Fibroblast of villous mesenchyme (primary cell): ENCODE measurements at regions not wholly inside any gene's neighbourhood (a gene's known extent, or its start where the extent isn't known, plus 50 kb on each side); places are given as distances from the start of the nearest gene placed in this dataset.
"Not testable (repeated sequence)": the region's sequence is repeated elsewhere in the genome, so short reads cannot be mapped to it uniquely, and the experiment has no call there.

Source experiments
- DNase-seq: peaks from one replicate; pipeline ENCODE4 v3.0.0-alpha.2; 2010; ENCODE audit warnings: low read depth
- H3K4me3 ChIP-seq: 2 replicates; pipeline ENCODE4 v1.5.1; 2011; ENCODE audit warnings: low read depth, mild to moderate bottlenecking, low read length
- TF ChIP-seq, protein P1 (sequence below): IDR thresholded peaks from 2 replicates; pipeline ENCODE4 v1.5.1; 2012; ENCODE audit warnings: low read depth, mild to moderate bottlenecking, low read length; ENCODE audit not compliant: insufficient read depth

DNA sequence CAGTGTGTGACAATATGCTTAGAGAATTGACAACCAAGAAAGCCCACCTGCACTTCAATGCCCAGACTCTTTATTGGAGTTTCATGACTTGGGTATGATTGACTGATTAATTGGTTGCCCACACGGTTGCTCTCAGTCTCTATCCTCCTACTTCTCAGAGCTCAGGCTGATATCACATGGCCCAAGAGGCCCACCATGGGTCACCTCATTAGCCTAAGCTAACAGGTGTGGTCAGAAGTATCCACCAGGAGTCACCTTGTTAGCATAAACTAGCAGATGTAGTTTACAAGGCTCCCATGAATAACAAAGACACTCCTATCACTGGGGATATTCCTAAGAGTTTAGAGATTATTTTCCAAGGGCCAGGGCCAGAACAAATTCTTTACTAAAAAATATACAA, 120.2 kb upstream of the MBNL1 start:
- DNase-seq, result no peak
- no peak overlapping the region for H3K4me3 ChIP-seq
- TF ChIP-seq, protein P1, sequence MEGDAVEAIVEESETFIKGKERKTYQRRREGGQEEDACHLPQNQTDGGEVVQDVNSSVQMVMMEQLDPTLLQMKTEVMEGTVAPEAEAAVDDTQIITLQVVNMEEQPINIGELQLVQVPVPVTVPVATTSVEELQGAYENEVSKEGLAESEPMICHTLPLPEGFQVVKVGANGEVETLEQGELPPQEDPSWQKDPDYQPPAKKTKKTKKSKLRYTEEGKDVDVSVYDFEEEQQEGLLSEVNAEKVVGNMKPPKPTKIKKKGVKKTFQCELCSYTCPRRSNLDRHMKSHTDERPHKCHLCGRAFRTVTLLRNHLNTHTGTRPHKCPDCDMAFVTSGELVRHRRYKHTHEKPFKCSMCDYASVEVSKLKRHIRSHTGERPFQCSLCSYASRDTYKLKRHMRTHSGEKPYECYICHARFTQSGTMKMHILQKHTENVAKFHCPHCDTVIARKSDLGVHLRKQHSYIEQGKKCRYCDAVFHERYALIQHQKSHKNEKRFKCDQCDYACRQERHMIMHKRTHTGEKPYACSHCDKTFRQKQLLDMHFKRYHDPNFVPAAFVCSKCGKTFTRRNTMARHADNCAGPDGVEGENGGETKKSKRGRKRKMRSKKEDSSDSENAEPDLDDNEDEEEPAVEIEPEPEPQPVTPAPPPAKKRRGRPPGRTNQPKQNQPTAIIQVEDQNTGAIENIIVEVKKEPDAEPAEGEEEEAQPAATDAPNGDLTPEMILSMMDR, result no peak

DNA sequence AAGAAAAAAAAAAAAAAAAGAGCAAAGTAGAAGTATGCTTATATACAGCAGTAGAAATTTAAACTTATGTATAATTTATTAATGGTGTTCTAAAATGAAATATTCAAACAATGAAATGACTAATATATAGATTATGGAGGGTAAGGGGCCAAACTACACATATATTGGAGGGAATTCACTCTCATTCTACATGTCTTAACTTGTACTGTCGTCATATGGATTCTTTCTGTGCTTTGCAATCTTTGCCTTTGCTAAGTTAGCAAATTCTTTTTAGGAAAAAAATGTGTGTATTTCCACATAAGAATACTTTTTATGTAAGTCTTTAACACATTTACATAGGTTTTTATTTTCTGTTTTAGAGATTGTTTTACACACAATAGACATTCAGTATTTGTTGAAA, 118.9 kb upstream of the MBNL1 start:
- peak; percentile 34 for DNase-seq
- TF ChIP-seq, protein P1, result no peak
- H3K4me3 ChIP-seq, result no peak overlapping the region

DNA sequence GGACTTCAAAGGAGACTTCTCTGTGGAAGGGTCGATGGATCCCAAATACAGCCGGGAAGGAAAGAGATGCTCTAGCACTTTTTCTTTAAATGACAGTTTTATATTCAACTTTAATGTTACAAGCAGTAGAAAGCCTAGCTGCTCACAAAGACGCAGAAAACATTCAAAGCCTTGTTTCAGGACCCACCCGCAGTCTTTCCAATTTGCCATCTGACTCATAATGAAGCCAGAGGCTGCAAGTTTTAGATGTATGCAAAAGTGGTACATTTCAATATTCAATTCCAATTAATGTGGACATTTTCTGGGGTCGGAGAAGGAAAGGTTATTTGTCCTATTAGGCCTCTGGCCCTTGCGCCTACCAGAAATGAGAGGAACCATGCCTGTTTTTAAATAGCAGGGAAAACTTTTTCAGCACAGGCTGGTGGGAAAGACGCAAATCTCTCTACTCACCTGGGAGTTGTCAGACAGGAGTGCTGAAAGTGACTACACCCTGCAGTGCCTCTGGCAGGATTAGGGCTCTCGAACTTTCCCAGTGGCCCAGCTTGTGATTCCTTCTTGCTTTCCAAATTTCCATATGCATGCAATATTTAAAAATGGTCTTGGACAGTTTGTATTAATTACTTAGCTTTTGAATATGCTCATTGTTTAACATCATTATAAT, 117.4 kb upstream of the MBNL1 start:
- H3K4me3 ChIP-seq, result no peak overlapping the region
- peak; percentile 34 for DNase-seq
- TF ChIP-seq, protein P1, result no peak

DNA sequence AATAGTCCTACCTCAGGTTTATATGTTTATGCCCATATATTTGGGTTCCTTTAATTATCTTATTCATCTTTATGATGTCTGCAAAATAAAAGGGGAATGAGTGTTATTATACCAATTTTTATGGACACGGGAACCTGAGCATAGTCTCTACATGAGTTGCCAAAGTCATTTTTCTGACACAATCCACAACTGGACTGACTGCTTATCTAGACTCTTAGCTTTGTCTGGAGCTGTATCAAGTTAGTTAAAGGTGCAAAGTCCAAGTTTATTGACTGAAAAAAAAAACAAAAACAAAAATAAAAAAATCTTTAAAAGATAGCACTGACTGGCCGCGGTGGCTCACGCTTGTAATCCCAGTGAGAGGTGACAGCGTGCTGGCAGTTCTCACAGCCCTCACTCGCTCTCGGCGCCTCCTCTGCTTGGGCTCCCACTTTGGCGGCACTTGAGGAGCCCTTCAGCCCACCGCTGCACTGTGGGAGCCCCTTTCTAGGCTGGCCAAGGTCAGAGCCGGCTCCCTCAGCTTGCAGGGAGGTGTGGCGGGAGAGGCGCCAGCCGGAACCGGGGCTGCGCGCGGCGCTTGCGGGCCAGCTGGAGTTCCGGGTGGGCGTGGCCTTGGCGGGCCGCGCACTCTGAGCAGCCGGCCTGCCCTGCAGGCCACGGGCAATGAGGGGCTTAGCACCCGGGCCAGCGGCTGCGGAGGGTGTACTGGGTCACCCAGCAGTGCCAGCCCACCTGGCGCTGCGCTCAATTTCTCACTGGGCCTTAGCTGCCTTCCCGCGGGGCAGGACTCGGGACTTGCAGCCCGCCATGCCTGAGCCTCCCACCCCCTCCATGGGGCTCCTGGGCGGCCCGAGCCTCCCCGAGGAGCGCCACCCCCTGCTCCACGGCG, 116.6 kb upstream of the MBNL1 start:
- DNase-seq, result peak; percentile 20
- H3K4me3 ChIP-seq, result peak overlapping the region; percentile 66

DNA sequence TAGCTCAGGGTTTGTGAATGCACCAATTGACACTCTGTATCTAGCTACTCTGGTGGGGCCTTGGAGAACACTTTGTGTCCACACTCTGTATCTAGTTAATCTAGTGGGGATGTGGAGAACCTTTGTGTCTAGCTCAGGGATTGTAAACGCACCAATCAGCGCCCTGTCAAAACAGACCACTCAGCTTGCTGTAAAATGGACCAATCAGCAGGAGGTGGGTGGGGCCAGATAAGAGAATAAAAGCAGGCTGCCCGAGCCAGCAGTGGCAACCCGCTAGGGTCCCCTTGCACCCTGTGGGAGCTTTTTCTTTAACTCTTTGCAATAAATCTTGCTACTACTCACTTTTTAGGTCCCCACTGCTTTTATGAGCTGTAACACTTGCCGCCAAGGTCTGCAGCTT, 115.6 kb upstream of the MBNL1 start:
- H3K4me3 ChIP-seq, DNase-seq: not testable (repeated sequence)

DNA sequence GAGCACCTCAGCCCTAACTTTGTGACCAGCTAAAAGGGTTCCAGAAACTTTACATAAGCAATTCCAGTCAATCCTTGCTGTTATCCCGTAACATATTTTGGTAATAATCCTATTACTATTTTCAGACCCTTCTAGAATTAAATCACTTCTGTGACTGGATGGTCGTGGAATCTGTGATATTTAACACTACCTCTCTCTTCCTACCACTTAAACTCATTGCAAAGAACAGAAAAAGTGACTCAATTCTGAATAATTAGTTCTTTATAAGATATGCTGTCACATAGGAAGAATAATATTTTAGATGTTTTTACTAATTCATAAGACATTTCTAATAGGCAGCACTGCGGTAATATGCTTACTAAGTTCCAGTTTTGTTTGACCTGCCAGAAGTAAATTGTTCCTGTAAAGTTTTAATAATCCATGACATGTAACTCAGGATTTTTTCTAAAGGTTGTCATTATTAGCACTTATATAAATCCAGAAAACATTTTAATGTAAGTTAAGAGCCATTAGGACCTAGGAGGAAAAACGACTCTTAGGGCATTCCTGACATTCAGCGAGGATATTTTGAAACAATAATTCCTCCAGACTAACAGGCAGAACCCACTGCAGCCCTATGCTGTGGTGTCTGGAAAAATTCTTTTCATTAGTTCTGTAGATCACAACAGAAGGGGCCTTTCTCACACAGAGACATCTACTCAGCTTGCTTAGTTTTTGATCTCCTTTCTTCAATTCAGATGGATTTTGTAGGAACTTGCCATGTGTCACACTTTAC, 113.3 kb upstream of the MBNL1 start:
- no peak for DNase-seq
- no peak overlapping the region for H3K4me3 ChIP-seq
- TF ChIP-seq, protein P1, result no peak

DNA sequence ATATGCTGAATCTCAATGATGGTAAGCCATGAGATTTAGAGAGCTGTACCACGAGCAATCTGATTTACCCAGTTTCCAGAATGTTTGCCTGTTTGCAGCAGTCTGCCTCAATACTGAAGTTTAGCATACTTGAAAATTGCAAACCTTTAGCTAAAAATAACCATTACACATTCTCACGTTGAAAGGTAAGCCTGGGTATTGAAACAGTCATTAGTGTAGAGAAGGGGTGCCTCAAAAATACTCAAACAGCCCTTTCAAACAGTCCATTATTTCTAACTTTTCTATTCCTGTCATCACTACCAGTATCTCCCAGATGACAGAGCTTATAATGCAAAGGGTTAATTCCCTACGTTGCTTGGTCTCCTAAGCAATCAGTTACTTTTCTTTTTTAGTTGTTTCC, 111.8 kb upstream of the MBNL1 start:
- no peak for DNase-seq
- TF ChIP-seq, protein P1, result no peak
- H3K4me3 ChIP-seq, result no peak overlapping the region
